Dedifferentiated amniotic fluid mesenchymal stem cell (primary cell): ENCODE measurements at regions not wholly inside any gene's neighbourhood (a gene's known extent, or its start where the extent isn't known, plus 50 kb on each side); places are given as distances from the start of the nearest gene placed in this dataset.

Source experiments
- DNase-seq: peaks from one replicate; pipeline ENCODE4 v3.0.0-alpha.2; 2016; ENCODE audit errors: extremely low spot score

GRCh38 chr5:173463207-173463606, 135.0 kb upstream of the STC2 start:
- DNase-seq = no peak

- peak; percentile 42 for DNase-seq
Measured at GRCh38 chr5:173458828-173459609, 130.8 kb upstream of the STC2 start.

GRCh38 chr5:173457482-173457881, 129.3 kb upstream of the STC2 start:
- no peak for DNase-seq

- no peak for DNase-seq
Measured at GRCh38 chr5:173456751-173457171, 128.5 kb upstream of the STC2 start.

GRCh38 chr5:173456181-173456580, 128.0 kb upstream of the STC2 start:
- no peak for DNase-seq

- no peak for DNase-seq
Measured at GRCh38 chr5:173455599-173455957, 127.4 kb upstream of the STC2 start.

GRCh38 chr5:173454736-173455598, 126.8 kb upstream of the STC2 start:
- peak; percentile 97 for DNase-seq

GRCh38 chr5:173454361-173454735, 126.1 kb upstream of the STC2 start:
- DNase-seq = no peak

GRCh38 chr5:173453167-173453566, 125.0 kb upstream of the STC2 start:
- DNase-seq = no peak

GRCh38 chr5:173452119-173452905, 124.1 kb upstream of the STC2 start:
- DNase-seq = no peak

GRCh38 chr5:173451651-173452050, 123.4 kb upstream of the STC2 start:
- DNase-seq = no peak

- no peak for DNase-seq
Measured at GRCh38 chr5:173451031-173451430, 122.8 kb upstream of the STC2 start.

GRCh38 chr5:173450188-173450587, 122.0 kb upstream of the STC2 start:
- DNase-seq = no peak

GRCh38 chr5:173448856-173449255, 120.6 kb upstream of the STC2 start:
- no peak for DNase-seq

GRCh38 chr5:173443971-173444370, 115.8 kb upstream of the STC2 start:
- no peak for DNase-seq

GRCh38 chr5:173441053-173441628, 112.9 kb upstream of the STC2 start:
- DNase-seq = no peak

GRCh38 chr5:173438951-173439350, 110.7 kb upstream of the STC2 start:
- no peak for DNase-seq

GRCh38 chr5:173435447-173435846, 107.2 kb upstream of the STC2 start:
- no peak for DNase-seq

GRCh38 chr5:173434270-173434669, 106.1 kb upstream of the STC2 start:
- no peak for DNase-seq

GRCh38 chr5:173430394-173430793, 102.2 kb upstream of the STC2 start:
- DNase-seq = no peak

GRCh38 chr5:173429489-173430150, 101.4 kb upstream of the STC2 start:
- DNase-seq = no peak
